Mesodermal cell (in vitro differentiated cells): ENCODE measurements at regions not wholly inside any gene's neighbourhood (a gene's known extent, or its start where the extent isn't known, plus 50 kb on each side); places are given as distances from the start of the nearest gene placed in this dataset.

Source experiments
- H3K27ac ChIP-seq: 2 replicates; pipeline ENCODE4 v1.7.0; 2013; ENCODE audit warnings: mild to moderate bottlenecking, low read depth, low read length, moderate library complexity; ENCODE audit not compliant: severe bottlenecking
- H3K36me3 ChIP-seq: 2 replicates; pipeline ENCODE4 v1.7.1; 2013; ENCODE audit warnings: mild to moderate bottlenecking, low read length, moderate library complexity; ENCODE audit not compliant: control insufficient read depth, insufficient read depth
- H3K4me1 ChIP-seq: one replicate; pipeline ENCODE4 v1.7.1; 2013; ENCODE audit warnings: mild to moderate bottlenecking, low read length; ENCODE audit not compliant: insufficient read depth, control insufficient read depth, poor library complexity, severe bottlenecking
- H3K4me3 ChIP-seq: 2 replicates; pipeline ENCODE4 v1.7.0; 2013; ENCODE audit warnings: low read length, control low read depth, mild to moderate bottlenecking; ENCODE audit not compliant: insufficient read depth, poor library complexity, severe bottlenecking; ENCODE audit errors: extremely low read depth
- H3K9me3 ChIP-seq: 2 replicates; pipeline ENCODE4 v1.7.1; 2013; ENCODE audit warnings: mild to moderate bottlenecking, low read length, moderate library complexity; ENCODE audit not compliant: control insufficient read depth
- WGBS, 2 experiments: methylation state at CpG; one replicate each; pipeline ENCODE4 v1.1.5; 2013; ENCODE audit warnings: missing lambda C conversion rate in 2 of 2; ENCODE audit not compliant: insufficient coverage in 2 of 2; 5-methylcytosine and 5-hydroxymethylcytosine counted together

DNA sequence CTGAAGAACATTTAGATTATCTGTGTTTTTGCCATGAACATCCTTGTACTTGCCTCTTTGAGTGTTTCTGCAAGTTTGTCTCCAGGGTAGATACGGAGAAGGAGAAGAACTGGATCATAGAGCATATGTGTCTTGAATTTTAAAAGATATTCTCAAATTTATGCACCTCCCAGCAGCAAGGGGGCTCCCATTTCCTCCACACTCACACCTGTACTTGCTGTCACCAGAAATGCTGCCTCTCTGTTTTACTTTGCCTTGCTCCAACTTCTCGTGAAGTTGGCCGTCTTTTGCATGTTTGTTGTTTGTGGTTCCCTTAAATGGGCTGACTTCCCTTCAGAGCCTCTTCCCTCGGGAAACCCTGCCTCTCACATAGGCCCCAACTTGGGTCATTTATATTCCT, 171.0 kb downstream of the TFAP2C start:
- Histone ChIP-seq H3K36me3 (no peaks in the 10 kb centered on the region), H3K4me1 (no peaks in the 10 kb centered on the region), H3K4me3 (no peak overlapping the region), H3K27ac (no peak overlapping the region), H3K9me3 (peaks cover 7% of the 10 kb centered on the region)
- WGBS, 2 experiments: 80 to 93% methylated on average over 2 of the region's 4 CpGs

- no peak overlapping the region for H3K4me3 ChIP-seq
- H3K4me1 ChIP-seq: peaks cover 2% of the 10 kb centered on the region
- WGBS, 2 experiments: 83 to 86% methylated on average over 14 to 18 of the region's 19 CpGs
- H3K9me3 ChIP-seq: peaks cover 7% of the 10 kb centered on the region
- no peaks in the 10 kb centered on the region for H3K36me3 ChIP-seq
- H3K27ac ChIP-seq: no peak overlapping the region
Measured at GRCh38 chr20:56801971-56802755, 173.1 kb downstream of the TFAP2C start.

GRCh38 chr20:56802805-56803204, 173.7 kb downstream of the TFAP2C start:
- Histone ChIP-seq H3K9me3 (peaks cover 6% of the 10 kb centered on the region), H3K4me3 (no peak overlapping the region), H3K27ac (no peak overlapping the region), H3K36me3 (no peaks in the 10 kb centered on the region), H3K4me1 (peaks cover 2% of the 10 kb centered on the region)
- WGBS, 2 experiments: 84 to 85% methylated on average over 19 to 20 of the region's 20 CpGs

DNA sequence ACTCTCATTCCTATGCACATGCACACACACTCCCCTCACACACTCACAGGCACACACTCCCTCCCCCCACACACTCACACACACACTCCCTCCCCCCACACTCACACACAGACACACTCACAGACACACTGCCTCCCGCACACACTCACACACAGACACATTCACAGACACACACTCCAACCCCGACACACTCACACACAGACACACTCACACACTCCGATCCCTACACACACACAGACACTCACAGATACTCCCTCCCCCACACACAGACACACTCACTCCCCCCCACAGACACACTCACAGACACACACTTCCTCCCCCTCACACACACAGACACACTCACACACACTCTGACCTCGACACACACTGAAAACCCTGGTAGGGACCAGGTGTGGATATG, 176.2 kb downstream of the TFAP2C start:
- 63% methylated on average over 3 of the region's 4 CpGs; no CpG with 5 or more reads in 1 of the 2 experiments for WGBS, 2 experiments
- Histone ChIP-seq H3K4me1 (peaks cover 2% of the 10 kb centered on the region), H3K4me3 (no peak overlapping the region), H3K36me3 (no peaks in the 10 kb centered on the region), H3K9me3 (no peaks in the 10 kb centered on the region), H3K27ac (peak overlapping the region; percentile 72)

DNA sequence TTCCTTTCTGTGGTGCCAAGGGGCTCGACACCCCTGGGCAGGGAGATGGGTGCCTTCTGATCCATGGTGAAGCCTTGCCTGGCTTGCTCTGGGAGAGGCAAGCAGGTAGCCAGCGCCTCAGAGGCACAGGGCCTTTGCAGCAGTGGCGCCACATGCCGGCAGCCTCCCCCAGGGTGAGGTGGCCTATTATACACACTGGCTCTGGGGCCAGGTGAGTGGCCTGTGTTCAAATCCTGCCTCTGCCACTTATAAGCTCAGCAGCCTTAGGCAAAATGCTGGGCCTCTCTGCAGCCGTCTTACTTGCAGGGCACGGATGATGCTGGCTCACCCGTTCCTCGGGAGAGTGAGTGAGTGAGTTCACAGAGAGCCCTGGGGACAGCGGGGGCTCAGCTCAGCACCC, 176.9 kb downstream of the TFAP2C start:
- Histone ChIP-seq H3K27ac (no peak overlapping the region), H3K4me1 (peaks cover 2% of the 10 kb centered on the region), H3K36me3 (no peaks in the 10 kb centered on the region), H3K9me3 (no peaks in the 10 kb centered on the region), H3K4me3 (no peak overlapping the region)
- WGBS, 2 experiments: 90 to 93% methylated on average over 4 to 9 of the region's 9 CpGs

- Histone ChIP-seq H3K36me3 (no peaks in the 10 kb centered on the region), H3K4me1 (peaks cover 2% of the 10 kb centered on the region), H3K9me3 (no peaks in the 10 kb centered on the region), H3K4me3 (no peak overlapping the region), H3K27ac (no peak overlapping the region)
- WGBS, 2 experiments: 56 to 62% methylated on average over 15 to 16 of the region's 18 CpGs
Measured at GRCh38 chr20:56806952-56807517, 177.9 kb downstream of the TFAP2C start.

- H3K36me3 ChIP-seq: no peaks in the 10 kb centered on the region
- WGBS, 2 experiments: 44 to 64% methylated on average over 4 to 7 of the region's 10 CpGs
- H3K9me3 ChIP-seq: no peaks in the 10 kb centered on the region
- H3K4me3 ChIP-seq: no peak overlapping the region
- H3K4me1 ChIP-seq: peaks cover 2% of the 10 kb centered on the region
- no peak overlapping the region for H3K27ac ChIP-seq
Measured at GRCh38 chr20:56808117-56808725, 179.1 kb downstream of the TFAP2C start.

GRCh38 chr20:56808732-56809131, 179.6 kb downstream of the TFAP2C start:
- Histone ChIP-seq H3K27ac (no peak overlapping the region), H3K9me3 (no peaks in the 10 kb centered on the region), H3K4me1 (peaks cover 2% of the 10 kb centered on the region), H3K36me3 (no peaks in the 10 kb centered on the region), H3K4me3 (no peak overlapping the region)
- WGBS, 2 experiments: 47 to 65% methylated on average over 5 to 8 of the region's 8 CpGs

DNA sequence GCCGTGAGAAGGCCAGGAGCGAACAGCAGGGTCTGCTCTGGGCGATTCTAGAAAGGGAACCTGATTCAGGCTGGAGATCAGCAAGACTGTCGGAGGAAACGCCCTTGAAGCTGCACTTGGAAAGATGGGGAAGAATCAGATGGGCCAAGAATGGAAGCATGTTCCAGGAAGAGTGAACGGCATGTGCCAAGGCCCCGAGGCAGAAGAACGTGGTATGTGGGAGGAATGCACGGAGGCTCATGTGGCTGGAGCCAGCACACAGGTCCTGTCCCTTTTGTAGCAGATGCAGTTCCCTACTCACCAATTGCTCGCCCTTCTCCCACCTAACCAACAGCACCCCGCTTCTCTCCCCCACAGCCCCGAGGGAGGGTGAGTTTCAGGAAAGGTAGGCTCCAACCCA, 180.6 kb downstream of the TFAP2C start:
- H3K4me1 ChIP-seq: peaks cover 2% of the 10 kb centered on the region
- H3K9me3 ChIP-seq: no peaks in the 10 kb centered on the region
- no peak overlapping the region for H3K27ac ChIP-seq
- no peaks in the 10 kb centered on the region for H3K36me3 ChIP-seq
- WGBS, 2 experiments: 97 to 98% methylated on average over 9 of the region's 12 CpGs
- no peak overlapping the region for H3K4me3 ChIP-seq

DNA sequence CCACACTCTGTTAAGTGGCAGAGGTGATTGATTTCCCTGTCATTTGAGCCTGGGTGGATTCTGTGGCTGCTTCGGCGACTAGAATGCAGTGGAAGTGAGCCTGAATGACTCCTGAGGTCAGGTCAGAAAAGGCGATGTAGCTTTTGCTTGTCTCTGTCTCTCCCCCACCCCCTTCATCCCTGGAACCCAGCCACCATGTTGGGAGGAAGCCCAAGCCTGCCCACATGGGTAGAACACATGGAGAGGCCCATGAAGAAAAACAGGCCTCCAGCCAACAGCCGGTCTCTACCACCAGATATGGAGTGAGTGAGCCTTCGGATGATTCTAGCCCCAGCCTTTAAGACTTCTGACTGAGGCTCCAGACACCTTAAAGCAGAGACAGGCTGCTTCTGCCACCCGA, 181.0 kb downstream of the TFAP2C start:
- 87 to 88% methylated on average over 3 to 4 of the region's 6 CpGs for WGBS, 2 experiments
- Histone ChIP-seq H3K36me3 (no peaks in the 10 kb centered on the region), H3K4me1 (peaks cover 2% of the 10 kb centered on the region), H3K27ac (no peak overlapping the region), H3K9me3 (no peaks in the 10 kb centered on the region), H3K4me3 (no peak overlapping the region)

GRCh38 chr20:56815796-56816195, 186.7 kb downstream of the TFAP2C start:
- no peak overlapping the region for H3K27ac ChIP-seq
- peaks cover 4% of the 10 kb centered on the region for H3K9me3 ChIP-seq
- no peak overlapping the region for H3K4me3 ChIP-seq
- H3K4me1 ChIP-seq: no peaks in the 10 kb centered on the region
- no peaks in the 10 kb centered on the region for H3K36me3 ChIP-seq
- 86 to 94% methylated on average over 5 of the region's 6 CpGs for WGBS, 2 experiments
